NCI-H748 (cell line): ENCODE measurements at regions not wholly inside any gene's neighbourhood (a gene's known extent, or its start where the extent isn't known, plus 50 kb on each side); places are given as distances from the start of the nearest gene placed in this dataset.
"Not testable (repeated sequence)": the region's sequence is repeated elsewhere in the genome, so short reads cannot be mapped to it uniquely, and the experiment has no call there.

Experiments
- DNase-seq: peaks from one replicate; lab custom pipeline; 2025; ENCODE audit not compliant: unreplicated experiment; lab: John Stamatoyannopoulos, UW

DNA sequence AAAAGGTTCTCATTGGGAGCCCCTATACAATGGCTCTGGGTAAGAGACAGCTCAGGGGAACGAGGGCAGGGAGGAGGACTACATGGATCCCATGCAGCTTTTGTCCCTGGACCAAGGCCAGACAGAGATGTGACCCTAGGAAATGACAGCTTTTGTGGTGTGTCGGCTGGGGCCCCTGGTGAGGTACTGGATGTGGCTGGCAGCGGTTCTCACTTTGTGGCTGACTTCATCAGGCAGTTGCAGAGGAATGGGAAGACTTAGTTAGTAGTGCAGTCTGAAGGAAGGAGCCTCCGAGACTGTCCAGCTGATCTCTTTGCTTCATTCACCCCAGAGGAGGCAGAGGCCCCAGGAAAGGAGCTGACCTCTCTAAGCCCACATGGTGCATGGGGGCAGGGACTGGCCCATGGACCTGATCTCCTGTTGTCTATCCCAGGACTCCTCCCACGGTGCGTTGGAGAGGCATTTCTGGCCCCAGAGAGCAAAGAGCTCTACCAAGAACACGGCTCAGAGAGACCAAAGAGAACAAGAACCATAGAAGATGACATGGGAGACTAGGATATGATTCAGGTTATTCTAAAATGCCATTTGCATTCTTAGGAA is 202.9 kb downstream of the RPS24 start:
- no peak for DNase-seq

DNA sequence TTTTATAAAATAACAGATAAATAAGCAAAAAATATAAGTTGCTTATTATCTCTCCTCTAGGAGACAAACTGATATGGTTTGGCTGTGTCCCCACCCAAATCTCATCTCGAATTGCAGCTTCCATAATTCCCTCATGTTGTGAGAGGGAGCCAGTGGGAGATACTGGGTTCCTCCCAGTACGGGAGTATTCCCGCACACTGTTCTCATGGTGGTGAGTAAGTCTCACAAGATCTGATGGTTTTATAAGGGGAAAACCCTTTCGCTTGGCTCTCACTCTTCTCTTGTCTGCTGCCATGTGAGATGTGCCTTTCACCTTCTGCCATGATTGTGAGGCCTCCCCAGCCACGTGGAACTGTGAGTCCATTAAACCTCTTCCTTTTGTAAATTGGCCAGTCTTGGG is 204.3 kb downstream of the RPS24 start:
- DNase-seq, result not testable (repeated sequence)

DNA sequence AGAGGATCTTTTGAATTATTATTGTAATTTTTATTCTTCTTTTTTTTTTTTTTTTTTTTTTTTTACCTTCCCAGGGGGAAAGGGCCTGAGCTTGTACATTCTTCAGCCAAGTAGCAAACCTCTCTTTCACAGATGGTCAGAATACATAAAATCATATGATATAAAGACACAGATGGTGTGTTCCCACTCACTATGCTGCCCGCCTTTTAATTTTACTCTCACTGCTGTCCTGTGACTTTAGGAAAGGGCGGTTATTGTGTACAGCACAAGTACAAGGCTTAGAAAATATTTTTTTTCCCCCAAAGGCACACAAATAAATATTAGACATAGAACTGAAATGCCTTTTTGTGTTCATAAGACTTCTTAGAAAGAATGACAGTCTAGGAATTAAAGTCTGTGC is 213.6 kb downstream of the RPS24 start:
- no peak for DNase-seq

DNA sequence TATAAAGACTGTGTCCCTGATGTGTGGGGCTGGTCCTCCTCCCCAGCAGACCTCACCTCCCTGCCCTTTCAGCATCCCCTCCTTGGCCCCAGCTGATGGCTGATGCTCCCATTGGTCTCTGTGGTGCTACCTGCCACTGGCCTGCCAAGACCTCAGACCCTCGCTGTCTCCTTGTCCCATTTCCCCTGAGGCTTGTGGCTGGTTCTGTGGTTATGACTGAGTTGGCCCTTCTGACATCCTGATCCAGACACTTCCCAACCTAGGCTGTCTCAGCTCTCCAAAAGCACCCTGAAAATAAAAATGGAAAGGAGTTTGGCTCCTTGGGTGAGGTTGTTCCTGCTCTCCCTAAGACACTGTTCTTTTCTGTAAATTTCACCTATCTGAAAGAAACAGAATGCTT is 214.2 kb downstream of the RPS24 start:
- no peak for DNase-seq

DNA sequence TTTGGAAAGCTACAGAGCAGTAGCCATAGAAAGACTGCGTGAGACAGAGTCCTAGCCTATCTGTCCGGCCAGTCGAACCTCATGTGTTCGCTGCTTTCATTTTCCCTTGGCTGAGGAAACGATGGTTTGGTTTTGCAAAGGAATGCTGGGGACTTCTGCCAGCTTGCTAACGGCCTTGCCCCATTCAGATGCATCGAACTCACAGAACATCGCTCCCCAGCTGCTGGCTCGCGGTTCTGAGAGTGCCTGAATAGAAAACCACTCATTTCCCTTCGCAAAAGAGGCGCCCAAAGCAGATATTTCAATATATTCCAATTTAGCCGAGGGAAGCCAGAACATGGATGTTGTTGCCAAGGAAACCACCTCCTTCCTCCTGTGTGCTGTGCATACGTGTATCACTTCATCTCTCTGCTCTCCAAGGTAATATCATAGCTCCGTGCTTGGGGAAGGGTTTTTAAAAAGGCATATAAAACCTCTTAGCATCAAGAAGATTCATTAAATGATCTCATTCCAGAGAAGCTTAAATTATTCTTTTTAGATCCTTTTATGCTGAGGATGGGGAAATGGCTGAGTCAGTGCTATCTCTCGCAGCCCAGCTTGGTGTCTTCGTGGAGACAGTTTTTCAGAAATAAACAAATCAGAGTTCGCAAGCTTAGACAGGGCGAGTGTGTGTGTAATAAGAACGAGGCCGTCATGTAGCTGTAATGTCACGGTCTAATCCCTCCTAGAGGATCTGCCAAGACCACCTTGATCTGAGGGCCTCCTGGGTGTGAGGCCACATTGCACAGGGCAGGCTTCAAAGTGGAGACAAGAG is 215.2 kb downstream of the RPS24 start:
- no peak for DNase-seq

DNA sequence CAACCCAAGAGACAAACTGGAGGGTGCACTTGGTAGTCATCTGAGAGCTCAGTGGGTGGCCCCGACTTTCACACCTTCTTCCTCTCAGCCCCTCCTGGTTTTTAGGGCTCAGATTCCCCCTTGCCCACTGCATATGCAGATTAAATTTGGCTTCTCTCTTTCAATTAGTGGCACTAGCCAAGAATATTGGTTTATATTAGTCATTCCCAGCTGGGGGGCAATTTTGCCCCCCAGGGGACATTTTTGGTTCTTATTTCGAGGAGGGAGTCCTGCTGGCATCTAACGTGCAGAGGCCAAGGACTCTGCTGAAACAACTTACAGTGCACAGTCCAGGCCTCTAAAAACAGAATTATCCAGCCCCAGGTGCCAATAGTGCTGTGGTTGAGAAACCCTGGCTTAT is 216.0 kb downstream of the RPS24 start:
- no peak for DNase-seq

DNA sequence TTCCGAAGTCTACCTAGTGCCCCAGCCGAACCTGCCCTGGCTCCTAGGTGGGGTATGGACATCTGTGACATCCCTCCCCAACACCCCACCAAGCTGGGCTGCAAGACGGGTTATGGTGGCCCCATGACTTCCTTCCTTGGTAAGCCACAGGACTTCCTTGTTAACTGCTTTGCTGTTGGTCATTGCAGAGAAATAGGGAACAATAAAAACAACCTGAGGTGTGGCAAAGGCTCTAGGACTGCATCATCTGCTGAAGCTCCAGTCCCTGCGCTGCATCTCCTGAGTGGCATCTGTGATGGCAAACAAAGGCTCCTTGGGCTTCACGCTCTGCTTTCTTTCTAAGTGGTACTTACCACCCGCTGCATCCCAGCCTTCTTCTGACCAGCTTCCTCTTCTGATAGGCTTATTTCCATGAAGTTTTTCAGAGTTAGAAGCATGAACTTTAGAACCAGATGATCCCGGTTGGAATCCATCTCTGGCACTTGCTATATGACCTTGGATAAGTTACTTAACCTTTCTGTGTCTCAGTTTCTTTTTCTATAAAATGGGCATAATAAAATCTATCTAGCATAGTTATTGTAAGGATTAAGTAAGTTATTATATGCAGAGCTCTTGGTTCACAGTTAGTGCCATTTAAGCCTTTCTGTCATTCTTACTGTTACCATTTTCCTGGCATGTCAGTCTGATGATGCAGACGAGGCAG is 216.8 kb downstream of the RPS24 start:
- DNase-seq, result no peak

DNA sequence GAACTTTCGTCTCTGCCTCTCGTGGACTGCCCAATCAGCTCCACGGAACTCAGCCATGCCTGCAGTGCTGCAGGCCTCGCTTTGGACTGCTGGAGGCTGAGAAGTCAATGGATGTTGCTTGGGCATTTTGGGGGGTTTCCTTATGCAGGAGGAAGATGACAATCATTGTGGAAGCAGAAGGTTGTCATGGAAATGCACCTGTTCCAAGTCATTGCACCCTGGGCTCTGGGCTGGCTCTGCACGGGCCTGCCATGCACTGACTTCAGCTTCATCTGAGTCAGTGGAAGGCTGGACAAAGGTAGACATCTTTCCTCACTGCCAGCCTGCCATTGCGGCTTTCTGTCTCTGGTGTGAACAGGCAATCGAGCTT is 217.3 kb downstream of the RPS24 start:
- DNase-seq, result no peak

DNA sequence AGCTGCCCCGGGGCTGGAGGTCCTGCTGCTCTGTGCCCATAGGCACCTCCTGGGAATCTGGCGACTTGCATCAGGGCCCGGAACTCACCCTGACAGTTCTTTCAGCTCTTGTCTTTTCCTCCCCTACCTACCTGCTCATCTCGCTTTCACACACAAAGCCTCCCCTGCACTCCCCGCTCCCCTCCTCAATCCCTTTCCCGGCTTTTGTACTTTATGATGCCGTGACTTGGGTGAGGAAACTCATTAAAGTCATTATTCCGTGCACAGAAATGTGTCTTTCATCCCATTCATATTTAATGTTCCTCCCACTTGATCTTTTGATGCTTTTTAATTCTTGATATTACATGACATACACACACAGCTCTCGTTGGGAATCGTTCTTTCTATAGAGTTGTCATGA is 218.6 kb downstream of the RPS24 start:
- DNase-seq, result no peak

DNA sequence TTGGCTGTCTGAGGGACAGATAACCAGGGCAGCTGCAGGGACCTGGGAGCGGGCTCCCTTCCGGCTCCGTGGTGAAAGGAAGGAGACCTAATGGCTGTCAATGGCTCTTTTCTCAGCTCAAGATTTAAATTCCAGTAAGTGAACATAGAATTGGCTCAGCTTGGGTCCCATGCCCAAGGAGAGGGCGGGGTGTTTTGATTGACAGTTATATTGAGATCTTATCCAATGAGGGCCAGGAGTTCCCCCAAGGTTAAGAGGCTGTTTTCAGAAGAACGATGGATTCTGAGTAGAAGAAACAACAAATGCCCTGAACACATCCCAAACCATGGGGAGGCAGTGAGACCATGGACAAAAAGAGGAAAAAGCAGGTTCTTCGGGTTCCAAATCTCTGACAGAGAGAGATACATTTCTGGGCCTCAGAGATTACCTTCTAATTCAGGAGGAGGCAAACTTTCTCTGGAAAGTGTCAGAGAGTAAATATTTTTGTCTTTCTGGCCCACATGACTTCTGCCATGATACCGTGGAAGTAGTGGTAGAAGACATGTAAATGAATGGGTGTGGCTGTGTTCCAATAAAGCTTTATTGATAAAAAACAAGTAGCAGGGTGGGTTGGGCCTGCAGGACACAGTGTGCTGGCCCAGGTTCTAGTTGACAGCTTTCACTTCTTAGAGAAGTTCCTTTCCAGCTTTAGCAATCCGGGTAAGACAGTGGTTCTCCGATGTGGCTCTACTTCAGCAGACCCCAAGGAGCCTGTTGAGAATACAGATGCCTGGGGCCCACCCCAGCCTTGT is 219.6 kb downstream of the RPS24 start:
- no peak for DNase-seq

DNA sequence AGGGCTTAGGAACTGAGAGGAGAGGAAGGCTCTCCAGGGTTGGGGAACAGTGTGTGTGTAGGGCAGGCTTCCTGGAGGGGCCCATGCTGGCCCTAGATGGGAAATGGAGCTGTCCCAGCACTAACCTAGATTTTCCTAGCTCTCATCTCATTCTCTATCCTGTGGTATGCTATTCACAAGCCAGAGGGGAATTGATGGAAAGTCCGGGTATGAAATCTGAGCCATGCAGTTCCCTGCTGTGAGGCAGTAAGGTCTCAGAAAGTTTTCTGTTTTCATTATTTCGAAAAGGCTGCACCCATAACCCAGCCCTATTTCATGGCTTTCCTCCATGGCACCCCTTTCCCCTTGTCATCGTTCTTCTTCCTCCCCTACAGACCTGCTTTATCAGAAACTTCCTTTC is 220.3 kb downstream of the RPS24 start:
- DNase-seq, result no peak

DNA sequence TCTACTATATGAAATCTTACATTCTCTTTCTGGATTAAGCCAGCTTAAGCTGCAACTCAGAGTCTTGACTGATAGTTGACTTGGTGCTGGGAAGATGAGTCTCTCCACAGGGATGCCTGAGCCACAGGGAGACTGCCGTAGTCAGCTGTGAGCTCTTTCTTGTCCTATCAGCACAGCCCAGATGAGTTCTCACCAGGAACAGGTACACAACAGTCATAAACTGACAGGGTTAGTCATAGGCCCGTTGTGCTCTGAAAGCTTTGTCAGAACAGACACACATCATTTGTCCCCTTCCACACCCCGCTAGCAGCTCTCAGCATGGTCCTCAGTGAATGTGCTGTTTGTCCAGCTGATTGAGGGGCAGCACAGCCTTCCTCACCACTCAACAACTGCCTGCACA is 221.6 kb downstream of the RPS24 start:
- no peak for DNase-seq

DNA sequence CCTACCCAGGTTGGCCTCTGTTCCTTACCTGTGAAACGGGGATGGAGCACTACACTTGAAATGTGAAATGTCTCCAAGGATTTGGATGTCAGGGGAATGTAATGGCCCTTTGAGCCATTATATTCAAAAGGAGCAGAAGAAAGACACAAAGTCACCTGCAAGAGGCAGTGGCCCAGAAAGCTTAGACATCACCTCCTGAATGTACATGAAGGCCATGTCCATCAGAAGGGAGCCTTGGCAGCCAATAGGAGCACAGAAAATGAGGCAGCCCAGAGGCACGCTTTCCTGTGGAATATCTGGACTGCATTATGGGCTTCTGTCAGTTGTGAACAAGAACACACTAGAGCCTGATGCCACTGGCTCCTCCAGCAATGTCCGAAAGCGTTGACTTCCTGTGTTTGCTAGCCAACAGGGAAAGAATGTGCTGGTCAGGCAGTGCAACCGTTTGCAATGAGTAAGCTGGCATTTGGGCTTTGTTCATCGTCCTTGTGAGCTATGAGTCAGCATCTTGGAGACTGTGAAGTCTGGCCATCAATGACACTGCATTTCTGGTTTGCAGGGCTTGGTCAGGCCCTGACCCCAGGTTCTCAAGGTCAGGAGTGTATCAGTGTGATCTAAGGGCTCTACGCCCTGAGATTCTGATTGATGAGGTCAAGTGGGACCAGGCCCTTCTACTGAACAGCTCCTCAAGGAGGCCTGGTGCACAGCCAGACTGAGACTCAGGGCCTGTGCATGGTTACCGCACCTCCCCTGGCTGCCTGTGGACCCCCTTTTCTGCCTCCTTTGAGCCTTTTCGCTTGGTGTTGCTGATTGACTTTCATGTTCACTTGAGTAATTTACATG is 222.4 kb downstream of the RPS24 start:
- DNase-seq, result no peak

DNA sequence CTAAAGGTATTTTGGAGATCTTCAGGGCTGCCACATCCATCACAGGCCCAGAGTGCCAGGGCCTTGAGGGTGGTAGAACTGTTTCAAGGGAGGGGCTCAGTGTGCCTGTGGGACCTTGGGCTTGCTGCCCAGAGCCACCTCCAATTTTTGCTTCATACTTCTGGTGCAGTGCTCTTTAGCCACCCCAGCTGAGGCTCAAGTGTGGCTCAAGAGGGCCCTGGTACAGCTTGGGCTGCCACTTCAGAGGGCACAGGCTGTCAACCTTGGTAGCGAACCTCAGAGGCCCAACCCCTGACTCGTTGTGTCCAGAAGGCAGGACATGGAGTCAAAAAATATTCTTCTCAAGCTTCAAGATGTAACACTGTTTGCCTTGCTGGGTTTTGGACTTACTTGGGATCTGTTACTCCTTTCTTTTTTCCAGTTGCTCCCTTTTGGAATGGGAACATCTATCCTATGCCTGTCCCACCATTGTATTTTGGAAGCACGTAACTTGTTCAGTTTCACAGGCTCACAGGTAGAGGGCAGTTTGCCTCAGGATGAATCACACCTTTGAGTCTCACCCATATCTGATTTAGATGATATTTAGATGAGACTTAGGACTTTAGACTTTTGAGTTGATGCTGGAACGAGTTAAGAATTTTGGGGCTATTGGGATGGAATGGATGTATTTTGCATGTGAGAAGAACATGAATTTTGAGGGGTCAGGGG is 224.8 kb downstream of the RPS24 start:
- DNase-seq, result no peak

DNA sequence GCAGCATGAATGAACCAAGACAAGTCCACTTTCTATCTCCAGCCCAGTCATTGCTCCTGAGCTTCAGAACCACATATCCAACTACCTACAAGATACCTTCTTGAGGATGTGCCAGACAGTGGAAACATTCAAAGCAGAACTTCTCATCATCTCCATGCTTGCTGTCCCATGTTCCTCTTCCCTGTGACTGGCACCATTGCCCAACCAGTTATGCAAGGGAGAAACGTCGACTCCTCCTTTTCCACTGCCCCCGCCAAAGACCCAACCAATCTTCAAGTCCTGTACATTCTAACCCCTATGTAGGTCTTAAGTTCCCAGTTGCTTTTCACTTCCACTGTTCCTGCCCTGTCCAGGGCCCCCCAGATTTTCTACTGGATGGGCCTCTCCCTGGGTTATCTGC is 225.7 kb downstream of the RPS24 start:
- no peak for DNase-seq

DNA sequence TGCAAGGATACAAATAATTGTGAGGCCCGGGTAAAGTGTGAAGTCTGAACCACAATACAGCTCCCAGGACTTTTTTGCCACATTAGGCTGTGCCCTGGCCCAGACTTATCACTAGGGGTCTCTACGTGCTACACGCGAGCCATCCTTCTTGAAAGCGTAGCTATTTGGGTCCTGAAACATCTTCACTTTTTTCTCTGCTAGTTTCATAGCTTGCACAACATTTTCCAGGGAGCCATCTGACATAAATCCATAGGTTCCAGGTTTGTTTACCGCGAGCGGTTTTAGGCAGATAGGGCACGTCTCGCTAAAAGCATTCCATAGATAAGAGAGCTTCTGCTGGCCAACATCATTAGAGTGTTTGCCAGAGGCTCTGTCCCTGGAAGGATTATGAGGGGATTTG is 226.5 kb downstream of the RPS24 start:
- no peak for DNase-seq

DNA sequence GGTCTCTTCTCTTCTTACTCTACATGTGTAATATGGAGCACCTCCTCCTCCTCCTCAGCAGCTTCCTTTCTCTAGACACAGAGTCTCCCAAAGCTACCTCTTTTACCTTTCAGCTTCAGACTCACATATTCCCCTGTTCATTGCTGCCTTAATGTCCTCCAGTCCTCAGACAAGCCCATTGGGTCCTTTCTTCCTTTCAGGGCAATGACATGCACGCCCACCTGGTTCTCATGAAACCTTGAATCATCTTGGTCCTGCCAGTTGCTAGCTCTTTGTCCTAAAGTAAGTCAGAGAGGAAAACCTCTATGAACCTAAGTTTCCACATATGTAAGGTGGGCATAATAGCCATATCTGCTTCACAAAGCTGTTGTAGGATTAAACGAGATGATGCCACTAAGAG is 227.0 kb downstream of the RPS24 start:
- no peak for DNase-seq

DNA sequence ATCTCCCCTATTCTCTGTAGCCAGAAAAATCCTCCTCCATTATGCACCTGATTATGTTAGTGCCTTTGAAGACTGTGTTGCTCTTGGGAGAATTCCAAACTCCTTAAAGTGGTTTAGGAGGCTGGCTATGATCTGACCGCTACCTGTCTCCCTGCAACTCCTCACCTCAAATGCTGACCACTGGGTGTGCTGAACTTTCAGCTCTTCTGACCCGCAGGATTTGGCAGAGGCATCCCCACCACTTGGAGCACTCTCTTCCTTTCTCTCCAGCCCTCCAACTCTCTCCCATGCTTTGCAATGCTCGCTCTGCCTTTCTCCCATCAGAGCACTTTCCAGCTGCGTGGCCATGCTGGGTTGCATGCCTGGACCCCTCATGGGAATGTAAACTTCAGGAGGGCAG is 227.6 kb downstream of the RPS24 start:
- no peak for DNase-seq

DNA sequence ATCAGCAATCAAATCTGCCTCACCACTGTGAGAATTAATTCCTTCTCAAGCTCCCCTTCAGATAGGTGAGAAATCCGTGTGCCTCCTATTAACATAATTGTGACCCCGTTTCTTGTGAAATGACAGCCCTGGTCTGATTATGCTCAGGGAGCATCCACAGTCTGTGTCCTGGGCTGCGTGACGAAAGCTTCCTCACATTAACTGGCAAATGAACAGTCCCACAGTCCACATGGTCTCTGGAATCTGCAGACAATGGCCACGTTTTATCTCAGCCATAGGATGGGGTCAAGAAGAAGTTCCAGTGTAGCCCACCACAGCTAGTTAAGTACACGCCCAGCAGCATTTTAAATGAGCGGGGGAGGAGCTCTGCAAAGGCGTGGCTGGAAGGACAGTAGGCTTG is 229.2 kb downstream of the RPS24 start:
- no peak for DNase-seq

DNA sequence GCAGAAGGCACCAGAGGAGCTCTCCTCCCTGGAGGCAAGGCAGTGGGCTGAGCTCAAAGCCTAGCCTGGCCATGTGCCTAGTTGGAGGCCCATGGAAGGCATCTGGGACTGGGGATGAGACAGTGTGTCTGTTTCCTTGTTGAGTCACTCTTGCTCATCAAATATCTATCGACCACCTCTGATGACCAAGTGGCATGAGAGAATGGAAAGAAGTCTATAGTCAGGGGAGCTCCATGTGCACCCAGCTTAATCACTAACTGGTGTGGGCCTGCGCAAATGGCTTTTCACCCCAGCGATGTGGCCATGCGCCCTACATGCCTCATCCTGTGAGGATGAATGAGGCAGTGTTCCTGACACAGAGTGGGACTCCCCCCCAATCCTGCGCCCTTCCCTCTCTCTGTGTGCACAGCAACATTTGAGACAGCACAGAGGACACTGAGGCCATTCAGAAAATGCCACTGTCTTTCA is 229.9 kb downstream of the RPS24 start:
- no peak for DNase-seq
